GM19395 (cell line): ENCODE measurements at regions not wholly inside any gene's neighbourhood (a gene's known extent, or its start where the extent isn't known, plus 50 kb on each side); places are given as distances from the start of the nearest gene placed in this dataset.

Experiments
- ATAC-seq: cut with Tn5 transposase; IDR thresholded peaks from one replicate; pipeline ENCODE4 v1.9.1; 2021; ENCODE audit warnings: mild to moderate bottlenecking, moderate library complexity; ENCODE audit not compliant: unreplicated experiment

GRCh38 chr11:91264481-91264880 lies 960.1 kb upstream of the FAT3 start:
- ATAC-seq, result no peak

- no peak for ATAC-seq
These were observed 960.9 kb upstream of the FAT3 start for GRCh38 chr11:91263496-91264365.

DNA sequence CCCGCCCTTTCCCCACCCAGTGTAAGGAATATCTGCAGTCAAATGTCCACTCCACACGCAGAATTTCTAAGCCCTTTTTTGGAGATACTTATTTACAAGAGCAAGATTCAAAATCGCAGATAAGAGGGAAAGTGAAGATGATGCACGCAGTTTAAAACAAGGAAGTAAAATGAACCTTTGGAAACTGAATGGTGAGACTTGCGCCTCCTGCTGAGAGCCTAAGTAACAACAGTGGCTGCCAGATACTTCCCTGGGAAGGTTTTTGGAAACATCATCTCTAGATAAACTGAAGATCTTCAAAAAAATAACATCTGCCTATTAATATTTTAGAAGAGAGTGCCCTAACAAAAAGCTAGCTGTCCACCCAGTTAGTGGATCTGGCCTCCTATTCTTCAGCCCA lies 963.1 kb upstream of the FAT3 start:
- ATAC-seq, result no peak

DNA sequence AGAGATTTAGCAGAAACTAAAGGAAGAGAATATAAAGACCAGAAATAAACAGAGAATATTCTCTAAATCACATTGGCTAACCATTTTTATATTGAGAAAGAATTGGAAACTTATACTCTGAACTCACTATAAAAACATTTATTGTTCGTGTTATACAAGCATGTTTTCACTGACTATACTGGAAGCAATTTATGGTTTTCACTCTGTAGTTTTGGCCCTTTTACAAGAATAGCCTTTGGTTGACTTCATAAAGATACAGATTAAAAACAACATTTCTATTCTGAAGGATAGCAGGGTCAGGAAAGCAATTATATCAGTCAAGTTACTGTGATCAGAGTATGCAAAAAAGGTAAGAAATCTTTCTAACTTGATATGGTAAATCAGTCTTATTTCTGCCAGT lies 965.7 kb upstream of the FAT3 start:
- no peak for ATAC-seq

- no peak for ATAC-seq
These were observed 967.0 kb upstream of the FAT3 start for GRCh38 chr11:91257667-91258066.

DNA sequence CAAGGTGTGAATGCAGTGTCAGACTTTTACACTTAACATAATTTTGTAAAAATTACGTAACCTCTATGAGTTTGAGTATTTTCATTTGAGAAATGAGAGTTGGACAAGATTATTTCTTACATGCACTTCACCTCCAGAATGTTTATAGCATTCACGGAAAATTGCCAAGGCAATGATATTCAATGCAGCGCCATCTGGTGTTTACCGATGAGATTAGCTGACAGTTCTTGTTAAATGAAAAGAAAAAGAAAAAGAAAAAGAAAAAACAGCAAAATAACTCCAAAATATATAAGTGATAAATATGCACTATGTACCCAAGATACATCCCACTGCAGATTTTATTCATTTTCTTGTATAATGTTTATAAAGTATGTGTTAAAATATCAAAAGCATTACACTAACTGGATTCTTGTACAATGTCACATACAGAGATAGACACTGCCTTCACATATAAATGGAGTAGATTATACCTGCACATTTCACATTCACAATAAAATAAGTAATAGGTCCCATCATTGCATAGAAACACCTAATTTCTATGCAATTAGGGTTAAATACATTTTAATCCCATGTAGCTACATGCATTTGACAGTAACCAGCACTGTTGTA lies 976.3 kb upstream of the FAT3 start:
- peak; percentile 63 for ATAC-seq

GRCh38 chr11:91247009-91247735 lies 977.4 kb upstream of the FAT3 start:
- ATAC-seq, result no peak

DNA sequence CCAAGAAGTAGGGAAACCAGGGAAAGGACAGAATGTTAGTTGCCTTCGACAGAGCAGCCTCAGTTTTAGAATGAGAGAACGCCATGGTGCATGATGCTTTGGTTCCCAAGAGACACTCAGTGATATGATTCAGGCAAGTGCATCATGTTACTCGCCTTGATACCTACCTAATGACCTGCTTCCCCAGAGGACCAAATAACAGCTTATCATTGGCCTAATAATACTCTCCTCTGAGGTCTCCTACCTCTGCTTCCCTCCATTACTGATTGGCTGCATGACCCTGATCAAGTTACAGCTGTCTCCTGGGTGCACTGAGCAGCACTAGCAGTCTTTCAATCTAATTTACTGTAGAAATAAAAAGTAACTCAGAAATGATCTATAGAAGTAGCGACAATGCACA lies 979.7 kb upstream of the FAT3 start:
- ATAC-seq, result no peak

GRCh38 chr11:91243630-91244029 lies 981.0 kb upstream of the FAT3 start:
- ATAC-seq, result no peak

DNA sequence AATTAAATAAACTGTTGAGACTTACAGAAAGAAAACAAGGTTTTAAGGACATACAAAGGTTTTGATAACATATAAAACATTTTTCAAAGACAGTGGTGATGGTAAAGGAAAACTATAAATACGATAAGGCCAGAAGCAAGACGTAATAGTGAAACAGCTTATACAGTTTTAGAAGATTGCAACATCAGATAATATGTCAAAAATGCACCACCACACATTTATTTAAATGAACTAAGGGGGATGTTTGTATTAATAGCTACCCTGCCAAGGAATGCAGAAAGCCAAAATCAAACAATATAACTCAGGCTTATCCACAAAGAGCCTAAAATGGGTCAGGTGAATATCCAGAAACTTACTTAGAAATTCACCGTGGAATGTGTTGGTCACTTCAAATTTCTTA lies 981.6 kb upstream of the FAT3 start:
- ATAC-seq, result no peak

DNA sequence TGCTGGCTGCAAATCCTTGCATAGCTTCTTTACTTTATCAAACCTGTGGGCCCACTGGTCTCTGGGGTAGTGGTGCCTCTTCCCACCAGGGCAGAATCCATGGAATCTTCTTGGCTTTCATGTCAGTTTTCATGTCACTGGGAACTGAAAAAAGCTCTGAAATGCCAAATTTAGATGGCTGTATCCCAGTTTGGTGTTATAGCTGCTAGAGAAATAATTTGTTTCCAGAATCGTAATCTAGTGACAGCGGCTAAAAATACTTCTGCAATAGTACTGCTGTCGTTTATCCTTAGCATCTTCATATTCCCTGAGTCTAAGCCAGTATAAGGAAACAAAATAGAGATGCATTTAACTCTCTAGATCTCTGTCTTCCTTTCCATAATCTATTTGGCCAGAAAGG lies 983.4 kb upstream of the FAT3 start:
- ATAC-seq, result no peak

DNA sequence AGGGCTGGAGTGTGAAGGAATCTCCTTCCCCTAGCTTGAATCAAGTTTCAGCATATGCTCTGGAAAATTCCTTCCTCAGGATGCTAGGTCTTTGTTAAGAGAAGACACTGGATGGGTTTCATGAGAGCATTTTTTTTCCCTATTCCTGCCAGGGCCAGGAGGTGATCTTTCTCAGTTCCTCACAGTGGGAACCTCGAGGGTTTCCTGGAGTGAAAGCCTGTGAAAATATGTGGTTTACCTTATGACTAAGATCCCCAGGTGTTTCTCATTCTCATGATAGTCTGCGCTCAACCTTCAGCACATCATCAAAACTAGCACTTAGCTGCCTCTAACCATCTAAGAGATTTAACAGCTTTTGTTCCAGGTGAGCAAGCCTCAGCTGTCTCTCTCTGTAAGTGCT lies 985.3 kb upstream of the FAT3 start:
- no peak for ATAC-seq

- ATAC-seq, result no peak
These were observed 993.4 kb upstream of the FAT3 start for GRCh38 chr11:91231226-91231625.

DNA sequence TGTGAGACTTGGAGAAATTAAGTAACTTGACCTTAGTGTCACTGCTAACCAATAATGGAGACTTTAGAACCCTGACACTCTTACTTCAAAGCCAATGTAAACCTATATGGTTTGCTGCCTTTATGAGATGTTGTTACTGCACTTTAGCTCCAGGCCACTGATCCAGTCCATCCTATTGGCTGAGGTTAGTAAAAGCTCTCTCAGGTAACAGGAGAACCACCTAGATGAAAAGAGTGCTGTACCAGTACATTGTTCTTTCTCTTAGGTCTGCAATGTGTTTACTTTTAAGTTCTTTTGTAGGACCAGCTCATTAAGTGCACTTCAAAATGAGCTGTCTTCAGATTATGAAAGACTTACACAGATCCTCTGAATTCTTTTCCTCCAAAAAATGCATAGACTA lies 994.0 kb upstream of the FAT3 start:
- no peak for ATAC-seq

DNA sequence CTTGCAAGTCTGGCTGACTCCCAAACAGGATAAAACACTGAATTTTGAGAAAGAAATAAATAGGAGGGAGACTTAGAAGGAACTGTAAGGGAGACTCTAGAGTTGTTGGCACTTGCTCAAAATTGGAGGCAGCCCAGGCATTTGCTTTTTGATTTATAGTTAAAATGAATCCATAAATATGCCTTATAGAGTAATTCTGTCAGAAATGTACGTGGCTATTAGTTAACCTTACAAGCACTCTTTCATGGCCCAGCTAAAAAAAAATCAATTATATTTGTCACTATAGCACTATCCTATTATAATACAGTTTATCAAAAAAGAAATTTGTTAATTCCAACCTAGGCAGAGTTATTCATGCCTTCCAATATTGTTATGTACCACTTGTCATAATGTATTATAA lies 1000.0 kb upstream of the CHORDC1 start:
- no peak for ATAC-seq

- ATAC-seq, result no peak
These were observed 997.8 kb upstream of the CHORDC1 start for GRCh38 chr11:91220476-91221202.

DNA sequence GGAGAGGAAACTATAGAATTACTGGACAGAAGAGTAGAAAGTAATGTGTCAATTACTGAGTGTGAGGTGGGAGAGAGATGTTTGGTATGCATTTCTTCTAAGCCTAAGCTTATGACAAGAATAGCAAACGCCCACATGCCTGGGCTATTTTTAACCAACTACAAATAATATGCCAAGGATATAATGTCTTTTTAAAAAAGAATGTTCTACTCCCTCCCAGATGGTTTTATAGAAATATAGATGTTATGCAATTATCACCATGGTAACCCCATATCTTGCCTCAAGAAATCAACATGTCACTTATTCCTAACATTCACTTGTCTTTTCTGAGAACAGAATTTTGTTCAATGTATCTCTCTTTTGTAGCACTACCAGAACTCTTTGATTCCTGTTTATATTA lies 996.7 kb upstream of the CHORDC1 start:
- ATAC-seq, result no peak

GRCh38 chr11:91209751-91210150 lies 986.9 kb upstream of the CHORDC1 start:
- ATAC-seq, result no peak

DNA sequence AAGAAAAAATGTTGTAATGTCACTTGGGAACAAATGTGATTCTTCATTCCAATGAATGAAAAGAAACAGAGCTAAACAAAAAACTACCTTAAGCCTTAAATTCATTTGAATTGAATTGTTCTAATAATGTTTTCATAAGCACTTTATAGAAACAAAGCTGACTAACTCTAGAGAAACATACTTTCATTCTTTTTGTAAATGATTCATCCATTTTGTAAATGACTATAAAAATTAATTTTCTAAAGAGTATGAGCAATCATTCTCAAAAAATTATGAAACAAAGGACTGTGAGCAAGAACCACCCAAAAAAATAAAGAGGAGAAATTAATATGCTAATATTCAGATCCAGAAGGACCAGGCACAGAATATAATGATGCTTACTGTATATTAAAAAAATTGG lies 986.5 kb upstream of the CHORDC1 start:
- no peak for ATAC-seq

- ATAC-seq, result no peak
These were observed 977.0 kb upstream of the CHORDC1 start for GRCh38 chr11:91199866-91200265.

DNA sequence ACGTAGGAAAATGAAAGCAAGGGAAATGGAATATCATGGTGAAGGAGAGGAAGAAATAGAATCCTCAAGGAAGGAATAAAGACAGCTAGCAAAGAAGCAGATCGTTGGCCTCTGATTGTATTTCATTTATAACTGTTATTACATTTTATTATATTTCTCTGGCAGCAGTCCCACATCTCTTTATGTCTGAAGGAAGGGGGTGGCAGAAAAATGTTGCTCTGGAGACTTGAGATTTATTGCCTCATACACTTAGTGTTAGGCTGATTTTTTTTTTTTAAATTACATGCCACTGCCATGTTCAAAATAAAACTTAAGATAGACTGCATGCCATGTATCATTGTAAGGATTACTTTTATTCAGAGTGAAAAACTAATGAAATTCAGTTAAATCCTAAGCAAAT lies 971.7 kb upstream of the CHORDC1 start:
- ATAC-seq, result no peak
